OCI-LY1 (cell line): ENCODE measurements at regions not wholly inside any gene's neighbourhood (a gene's known extent, or its start where the extent isn't known, plus 50 kb on each side); places are given as distances from the start of the nearest gene placed in this dataset.

Experiments used
- H2AFZ ChIP-seq: fragments of 200-600 bp; sonication (generic), shearing (Covaris generic); 2 replicates; pipeline ENCODE4 v1.6.0; 2014; ENCODE audit warnings: antibody characterized with exemption, mild to moderate bottlenecking, low read length
- H3F3A ChIP-seq: fragments of 200-600 bp; sonication (generic), shearing (Covaris generic); 2 replicates; pipeline ENCODE4 v1.6.0; 2014; ENCODE audit warnings: mild to moderate bottlenecking, antibody characterized with exemption, low read length, moderate library complexity; ENCODE audit not compliant: insufficient read depth
- H3K27ac ChIP-seq: fragments of 200-600 bp; sonication (generic); 2 replicates; pipeline ENCODE4 v1.5.1; 2014; ENCODE audit warnings: low read length, mixed run types, mild to moderate bottlenecking, low read depth; ENCODE audit not compliant: poor library complexity, severe bottlenecking
- H3K27me3 ChIP-seq: fragments of 200-600 bp; sonication (generic); 2 replicates; pipeline ENCODE4 v1.6.0; 2014; ENCODE audit warnings: antibody characterized with exemption, mild to moderate bottlenecking, low read length, moderate library complexity; ENCODE audit not compliant: insufficient read depth
- H3K36me3 ChIP-seq: fragments of 200-600 bp; sonication (generic); 2 replicates; pipeline ENCODE4 v1.6.1; 2014; ENCODE audit warnings: mild to moderate bottlenecking, antibody characterized with exemption, low read length, moderate library complexity, mixed read lengths; ENCODE audit not compliant: insufficient read depth
- H3K4me1 ChIP-seq: fragments of 200-600 bp; sonication (generic); 2 replicates; pipeline ENCODE4 v1.5.1; 2014; ENCODE audit warnings: mild to moderate bottlenecking, low read length, moderate library complexity; ENCODE audit not compliant: insufficient read depth, severe bottlenecking
- H3K4me2 ChIP-seq: fragments of 200-600 bp; sonication (generic), shearing (Covaris generic); 2 replicates; pipeline ENCODE4 v1.6.1; 2014; ENCODE audit warnings: low read length
- H3K4me3 ChIP-seq: fragments of 200-600 bp; sonication (generic); 2 replicates; pipeline ENCODE4 v1.5.1; 2014; ENCODE audit warnings: low read length, low read depth, mild to moderate bottlenecking, mixed read lengths; ENCODE audit not compliant: poor library complexity, severe bottlenecking
- H3K79me2 ChIP-seq: fragments of 200-600 bp; shearing (Covaris generic); 2 replicates; pipeline ENCODE4 v1.6.1; 2016; ENCODE audit warnings: mixed run types, low read length, mixed read lengths; ENCODE audit not compliant: insufficient read depth
- H3K9ac ChIP-seq: fragments of 200-600 bp; sonication (generic), shearing (Covaris generic); 2 replicates; pipeline ENCODE4 v1.6.1; 2014; ENCODE audit warnings: mild to moderate bottlenecking, low read length, mixed read lengths
- H3K9me2 ChIP-seq: fragments of 200-600 bp; sonication (generic), shearing (Covaris generic); 2 replicates; pipeline ENCODE4 v1.6.1; 2014; ENCODE audit warnings: low read depth, mild to moderate bottlenecking, low read length, mixed read lengths
- H3K9me3 ChIP-seq: fragments of 200-600 bp; shearing (Covaris generic); 2 replicates; pipeline ENCODE4 v1.6.1; 2014; ENCODE audit warnings: low read length, mixed read lengths
- H4K20me1 ChIP-seq: fragments of 200-600 bp; sonication (generic), shearing (Covaris generic); 2 replicates; pipeline ENCODE4 v1.6.0; 2016; ENCODE audit warnings: mild to moderate bottlenecking, low read length; ENCODE audit not compliant: insufficient read depth
- EZH2 ChIP-seq: fragments of 200-600 bp; sonication (generic), shearing (Covaris generic); IDR thresholded peaks from 2 replicates; pipeline ENCODE4 v1.8.0; 2017; ENCODE audit warnings: borderline replicate concordance, mixed run types, mild to moderate bottlenecking, antibody characterized with exemption, low read length, moderate library complexity, mixed read lengths
- TF ChIP-seq, protein P1 (sequence below): fragments of 200-600 bp; sonication (generic), shearing (Covaris generic); IDR thresholded peaks from 2 replicates; pipeline ENCODE4 v1.5.1; 2017; ENCODE audit warnings: mild to moderate bottlenecking, antibody characterized with exemption, low read length, moderate library complexity, mixed read lengths

DNA sequence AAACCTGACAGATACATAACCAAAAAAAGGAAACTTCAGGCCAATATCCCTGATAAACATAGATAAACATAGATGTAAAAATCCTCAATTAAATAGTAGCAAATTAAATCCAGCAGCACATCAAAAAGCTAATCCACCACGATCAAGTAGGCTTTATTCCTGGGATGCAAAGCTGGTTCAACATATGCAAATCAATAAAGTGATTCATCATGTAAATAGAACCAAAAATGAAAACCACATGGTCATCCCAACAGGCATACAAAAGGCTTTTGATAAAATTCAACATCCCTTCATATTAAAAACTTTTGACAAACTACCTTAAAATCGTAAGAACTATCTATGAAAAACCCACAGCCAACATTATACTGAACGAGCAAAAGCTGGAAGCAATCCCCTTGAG is 882.2 kb downstream of the NTRK3 start:
- no peak overlapping the region for H3K27ac ChIP-seq
- no peaks in the 10 kb centered on the region for H4K20me1 ChIP-seq
- TF ChIP-seq, protein P1, sequence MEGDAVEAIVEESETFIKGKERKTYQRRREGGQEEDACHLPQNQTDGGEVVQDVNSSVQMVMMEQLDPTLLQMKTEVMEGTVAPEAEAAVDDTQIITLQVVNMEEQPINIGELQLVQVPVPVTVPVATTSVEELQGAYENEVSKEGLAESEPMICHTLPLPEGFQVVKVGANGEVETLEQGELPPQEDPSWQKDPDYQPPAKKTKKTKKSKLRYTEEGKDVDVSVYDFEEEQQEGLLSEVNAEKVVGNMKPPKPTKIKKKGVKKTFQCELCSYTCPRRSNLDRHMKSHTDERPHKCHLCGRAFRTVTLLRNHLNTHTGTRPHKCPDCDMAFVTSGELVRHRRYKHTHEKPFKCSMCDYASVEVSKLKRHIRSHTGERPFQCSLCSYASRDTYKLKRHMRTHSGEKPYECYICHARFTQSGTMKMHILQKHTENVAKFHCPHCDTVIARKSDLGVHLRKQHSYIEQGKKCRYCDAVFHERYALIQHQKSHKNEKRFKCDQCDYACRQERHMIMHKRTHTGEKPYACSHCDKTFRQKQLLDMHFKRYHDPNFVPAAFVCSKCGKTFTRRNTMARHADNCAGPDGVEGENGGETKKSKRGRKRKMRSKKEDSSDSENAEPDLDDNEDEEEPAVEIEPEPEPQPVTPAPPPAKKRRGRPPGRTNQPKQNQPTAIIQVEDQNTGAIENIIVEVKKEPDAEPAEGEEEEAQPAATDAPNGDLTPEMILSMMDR = no peak
- no peak for TF ChIP-seq EZH2
- H3K79me2 ChIP-seq = no peaks in the 10 kb centered on the region
- H3K4me2 ChIP-seq = no peak overlapping the region
- H3K9me3 ChIP-seq = no peaks in the 10 kb centered on the region
- no peaks in the 10 kb centered on the region for H3K27me3 ChIP-seq
- no peaks in the 10 kb centered on the region for H3K9me2 ChIP-seq
- no peaks in the 10 kb centered on the region for H3K4me1 ChIP-seq
- H2AFZ ChIP-seq = no peak overlapping the region
- H3K36me3 ChIP-seq = no peaks in the 10 kb centered on the region
- no peak overlapping the region for H3K9ac ChIP-seq
- H3F3A ChIP-seq = no peaks in the 10 kb centered on the region
- H3K4me3 ChIP-seq = no peak overlapping the region

DNA sequence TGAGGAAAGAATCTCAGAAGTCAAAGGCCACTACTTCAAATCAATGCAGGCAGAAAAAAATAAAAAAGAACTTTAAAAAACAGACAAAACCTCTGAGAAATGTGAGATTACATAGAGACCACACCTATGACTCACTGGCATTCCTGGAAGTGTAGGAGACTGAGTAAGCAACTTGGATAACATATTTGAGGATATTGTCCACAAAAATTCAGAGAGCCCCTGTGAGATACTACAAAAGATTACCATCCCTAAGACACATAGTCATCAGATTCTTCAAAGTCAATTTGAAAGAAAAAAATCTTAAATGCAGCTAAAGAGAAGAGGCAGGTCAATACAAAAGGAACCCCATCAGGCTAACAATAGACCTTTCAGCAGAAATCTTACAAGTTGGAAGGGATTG is 887.3 kb downstream of the NTRK3 start:
- no peak overlapping the region for H3K9ac ChIP-seq
- no peak overlapping the region for H2AFZ ChIP-seq
- no peaks in the 10 kb centered on the region for H3F3A ChIP-seq
- H3K27ac ChIP-seq = no peak overlapping the region
- no peak for TF ChIP-seq EZH2
- TF ChIP-seq, protein P1 = no peak
- H3K9me2 ChIP-seq = no peaks in the 10 kb centered on the region
- H4K20me1 ChIP-seq = no peaks in the 10 kb centered on the region
- H3K79me2 ChIP-seq = no peaks in the 10 kb centered on the region
- no peaks in the 10 kb centered on the region for H3K9me3 ChIP-seq
- H3K27me3 ChIP-seq = no peaks in the 10 kb centered on the region
- H3K4me1 ChIP-seq = no peaks in the 10 kb centered on the region
- no peak overlapping the region for H3K4me2 ChIP-seq
- no peak overlapping the region for H3K4me3 ChIP-seq
- no peaks in the 10 kb centered on the region for H3K36me3 ChIP-seq

DNA sequence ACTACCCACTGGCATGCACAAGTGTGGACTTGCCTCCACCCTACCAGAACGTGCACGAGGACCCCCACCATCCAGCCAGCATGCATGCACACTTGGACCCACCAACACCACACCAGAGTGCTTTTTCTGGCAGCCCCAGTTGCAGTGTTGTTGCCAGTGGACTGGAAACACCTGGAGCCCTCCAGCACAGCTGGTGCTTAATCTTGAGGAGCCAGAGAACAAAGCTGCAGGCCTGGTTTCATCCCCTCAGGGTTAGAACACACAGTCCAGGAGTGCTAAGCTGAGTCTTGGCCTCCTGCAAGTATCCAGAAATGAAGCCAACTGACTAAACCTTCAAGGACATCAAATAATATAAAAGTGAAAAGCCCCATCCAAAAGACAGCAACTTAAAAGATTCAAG is 888.0 kb downstream of the NTRK3 start:
- no peaks in the 10 kb centered on the region for H4K20me1 ChIP-seq
- H3K27ac ChIP-seq = no peak overlapping the region
- H3K9me3 ChIP-seq = no peaks in the 10 kb centered on the region
- no peaks in the 10 kb centered on the region for H3K27me3 ChIP-seq
- no peak overlapping the region for H2AFZ ChIP-seq
- H3K36me3 ChIP-seq = no peaks in the 10 kb centered on the region
- H3K4me3 ChIP-seq = no peak overlapping the region
- H3K9ac ChIP-seq = no peak overlapping the region
- H3F3A ChIP-seq = no peaks in the 10 kb centered on the region
- H3K79me2 ChIP-seq = no peaks in the 10 kb centered on the region
- TF ChIP-seq, protein P1 = no peak
- TF ChIP-seq EZH2 = no peak
- H3K4me2 ChIP-seq = no peak overlapping the region
- H3K9me2 ChIP-seq = no peaks in the 10 kb centered on the region
- H3K4me1 ChIP-seq = no peaks in the 10 kb centered on the region
